ENCODE measurements at regions not wholly inside any gene's neighbourhood (a gene's known extent, or its start where the extent isn't known, plus 50 kb on each side); places are given as distances from the start of the nearest gene placed in this dataset.

DNA sequence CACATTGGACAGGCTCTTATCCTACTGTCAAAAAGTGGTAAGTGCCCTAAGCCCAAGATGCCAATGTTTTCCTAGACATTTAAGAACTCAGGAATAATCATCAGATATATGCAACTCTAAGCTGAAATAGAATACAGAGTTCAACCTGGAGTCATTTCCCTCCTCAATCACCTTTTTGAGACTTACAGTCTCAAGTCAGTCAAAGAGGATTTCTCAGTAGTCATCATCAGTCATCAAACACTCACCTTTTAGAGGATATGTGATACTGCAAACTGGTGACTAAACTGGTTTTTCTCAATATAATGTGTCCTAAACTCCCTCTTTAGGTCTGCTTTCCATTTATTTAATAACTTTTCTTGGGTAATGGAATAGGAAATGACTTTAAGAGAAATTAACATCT is 145.3 kb upstream of the ADAMTS5 start:
- DNase-seq (ENCODE audit: low read depth) = no peak

DNA sequence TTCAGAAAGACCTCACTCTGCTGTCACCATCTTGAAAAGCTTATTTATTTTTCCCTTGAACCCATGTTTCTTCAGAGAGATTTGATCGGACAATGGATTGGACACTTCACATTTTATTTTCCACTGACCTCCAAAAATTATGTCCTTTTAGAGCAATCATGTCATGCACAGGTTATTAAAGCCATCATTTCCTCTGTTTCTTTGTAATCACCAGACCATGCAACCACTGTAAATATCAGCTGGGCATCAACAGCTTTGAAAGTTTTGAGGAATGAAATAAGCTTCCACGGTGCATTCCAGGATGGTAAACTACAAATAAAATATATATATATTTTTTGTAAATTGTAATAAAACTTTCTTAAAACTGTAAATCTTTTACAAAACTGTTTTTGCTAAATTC is 144.1 kb upstream of the ADAMTS5 start:
- DNase-seq (ENCODE audit: low read depth) = no peak

GRCh38 chr21:27108701-27109100 is 141.8 kb upstream of the ADAMTS5 start:
- no peak for DNase-seq (ENCODE audit: low read depth)

DNA sequence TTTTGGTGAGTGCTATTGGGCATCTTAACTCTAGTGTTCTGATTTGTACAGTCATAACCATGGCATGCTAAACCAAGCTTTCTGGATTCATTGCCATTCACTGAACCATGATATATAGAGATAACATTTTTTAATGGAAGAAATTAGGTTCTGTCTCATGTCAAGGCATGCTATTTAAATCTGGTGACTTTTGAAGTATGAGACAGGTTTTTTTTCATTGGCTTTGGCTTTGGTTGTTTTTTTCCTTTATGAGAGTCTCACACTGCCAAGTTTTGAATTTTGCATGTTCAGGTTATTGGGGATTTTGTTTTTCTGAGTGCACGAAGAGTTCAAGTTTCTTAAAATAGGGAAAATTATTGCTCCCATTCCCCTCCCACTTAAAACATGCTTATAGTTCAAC is 141.3 kb upstream of the ADAMTS5 start:
- no peak for DNase-seq (ENCODE audit: low read depth)

GRCh38 chr21:27104846-27105431 is 138.1 kb upstream of the ADAMTS5 start:
- DNase-seq (ENCODE audit: low read depth) = no peak

GRCh38 chr21:27103768-27104167 is 136.9 kb upstream of the ADAMTS5 start:
- DNase-seq (ENCODE audit: low read depth) = no peak

DNA sequence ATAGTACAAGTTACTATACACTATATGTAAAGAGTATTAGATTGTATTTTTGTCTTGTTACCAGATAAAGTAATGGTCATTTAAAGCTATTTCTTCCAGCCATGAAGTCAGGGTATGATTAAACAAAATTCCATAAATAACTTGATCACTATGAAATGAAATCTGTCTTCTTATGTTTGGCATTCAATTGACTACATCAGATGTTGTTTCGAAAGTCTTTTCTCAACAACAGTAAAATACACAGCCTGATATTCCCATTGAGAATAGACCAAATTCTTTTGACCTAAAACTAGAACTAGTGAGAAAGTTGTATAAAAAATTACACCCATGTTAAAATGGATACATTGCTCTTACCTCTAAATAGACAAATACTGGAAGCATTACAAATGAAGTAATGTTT is 134.6 kb upstream of the ADAMTS5 start:
- no peak for DNase-seq (ENCODE audit: low read depth)

DNA sequence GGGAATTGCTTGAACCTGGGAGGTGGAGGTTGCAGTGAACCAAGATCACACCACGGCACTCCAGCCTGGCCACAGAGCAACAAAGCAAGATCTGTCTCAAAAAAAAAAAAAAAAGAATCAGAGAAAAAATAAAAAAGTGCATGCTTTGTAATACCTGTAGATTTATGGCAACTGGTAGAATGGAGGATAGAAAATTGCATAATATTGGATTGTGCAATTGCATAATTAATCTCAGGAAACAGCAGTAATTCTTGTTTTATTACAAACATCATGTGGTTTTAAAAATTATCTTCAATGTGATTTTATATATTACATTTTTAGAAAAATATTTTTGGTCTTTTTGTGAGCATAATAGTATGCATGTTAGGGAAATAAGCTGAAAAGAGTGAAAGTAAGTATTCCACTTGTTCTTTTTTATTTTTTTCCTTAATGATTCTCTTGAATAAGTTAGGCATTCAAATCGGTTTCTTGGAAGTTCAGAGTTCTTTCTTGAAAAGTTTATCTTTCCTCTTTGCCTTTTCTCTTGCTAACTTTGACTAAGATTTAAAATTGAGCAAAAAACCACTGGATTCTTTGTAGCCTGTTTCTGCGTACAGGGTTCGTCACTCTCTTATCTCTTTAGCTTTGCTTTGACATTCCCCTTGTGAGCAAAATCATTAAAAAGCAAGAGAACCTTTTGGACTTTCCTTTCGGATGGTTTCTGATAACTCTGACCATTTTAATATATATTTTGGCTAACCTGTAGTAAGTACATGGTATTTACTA is 127.5 kb upstream of the ADAMTS5 start:
- DNase-seq (ENCODE audit: low read depth) = no peak

GRCh38 chr21:27086630-27087029 is 119.7 kb upstream of the ADAMTS5 start:
- DNase-seq (ENCODE audit: low read depth) = no peak

DNA sequence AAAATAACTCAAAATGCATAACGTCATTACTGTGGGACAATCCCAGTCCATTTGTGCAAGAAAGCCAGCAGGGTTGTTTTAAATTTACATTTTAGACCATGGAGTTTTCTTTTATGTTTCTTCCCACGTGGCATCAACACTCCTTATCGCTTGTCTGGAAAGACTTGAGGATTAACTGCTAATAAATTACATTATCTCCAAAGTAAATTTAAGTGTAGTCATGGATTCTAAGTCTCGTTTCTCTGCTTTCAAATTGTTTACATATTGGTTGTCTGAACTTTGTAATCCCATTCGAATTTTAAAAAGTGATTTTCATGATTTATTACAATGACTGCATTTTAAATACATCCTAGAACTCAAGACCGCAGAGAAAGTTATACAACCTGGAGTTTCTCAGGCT is 119.3 kb upstream of the ADAMTS5 start:
- DNase-seq (ENCODE audit: low read depth) = no peak

DNA sequence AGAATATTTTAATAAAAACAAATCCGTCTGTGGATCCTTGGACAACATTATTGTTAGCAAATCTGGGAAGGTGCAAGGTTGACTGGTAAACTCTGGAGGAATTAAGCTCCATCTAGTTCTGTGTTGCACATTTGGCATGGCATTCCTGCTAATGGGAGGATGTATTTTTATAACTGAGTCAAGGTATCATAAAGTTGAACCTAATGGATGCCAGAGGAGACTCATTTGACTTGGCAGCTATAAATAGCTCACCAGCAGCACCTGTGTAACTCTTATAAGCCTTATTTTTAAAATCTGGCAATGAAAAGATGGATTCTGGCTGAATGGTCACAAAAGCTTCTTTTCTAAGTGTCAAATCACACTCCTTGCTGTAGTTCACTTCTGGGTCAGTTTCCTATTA is 118.5 kb upstream of the ADAMTS5 start:
- DNase-seq (ENCODE audit: low read depth) = no peak

- DNase-seq (ENCODE audit: low read depth) = no peak
Measured at GRCh38 chr21:27083144-27083543, 116.3 kb upstream of the ADAMTS5 start.

GRCh38 chr21:27082431-27083010 is 115.6 kb upstream of the ADAMTS5 start:
- no peak for DNase-seq (ENCODE audit: low read depth)

- DNase-seq (ENCODE audit: low read depth) = no peak
Measured at GRCh38 chr21:27079636-27080240, 112.8 kb upstream of the ADAMTS5 start.

- no peak for DNase-seq (ENCODE audit: low read depth)
Measured at GRCh38 chr21:27078915-27079314, 112.0 kb upstream of the ADAMTS5 start.

DNA sequence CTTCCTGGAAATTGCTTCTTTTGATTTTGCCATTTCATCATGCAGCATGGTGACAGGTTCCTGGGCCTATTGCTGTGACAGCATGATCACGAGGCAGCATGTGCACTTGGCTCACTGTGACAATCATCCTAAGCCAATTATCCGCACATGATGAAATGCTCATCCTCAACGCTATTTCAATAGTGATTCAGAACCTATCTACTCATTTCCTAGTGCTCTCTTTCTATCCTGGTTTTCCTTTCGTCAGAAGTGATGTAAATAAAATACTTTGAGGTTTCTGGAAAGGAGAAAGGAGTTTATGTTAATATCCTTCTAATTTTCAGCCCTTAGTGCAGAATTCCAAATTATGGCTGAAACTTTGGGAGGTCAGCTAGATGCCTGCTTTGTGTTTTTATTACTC is 110.6 kb upstream of the ADAMTS5 start:
- no peak for DNase-seq (ENCODE audit: low read depth)

DNA sequence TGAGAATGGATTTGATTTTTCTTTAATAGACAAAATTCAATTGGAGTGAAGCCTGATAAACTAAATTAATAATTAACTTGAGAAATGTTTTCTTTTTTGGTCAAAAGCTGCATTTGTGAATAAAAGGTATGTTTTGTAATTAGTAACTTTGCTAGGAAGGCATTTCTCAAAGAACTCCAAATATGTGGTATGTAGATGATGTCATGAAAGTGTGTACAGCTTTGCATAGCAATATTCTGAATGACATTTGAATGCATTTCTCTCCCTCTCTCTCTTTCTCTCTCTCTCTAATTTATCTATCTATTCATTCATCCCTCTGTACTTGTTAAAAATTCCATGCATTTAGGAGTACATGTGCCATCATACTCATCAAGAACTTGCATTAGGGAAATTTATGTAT is 109.1 kb upstream of the ADAMTS5 start:
- DNase-seq (ENCODE audit: low read depth) = no peak

- no peak for DNase-seq (ENCODE audit: low read depth)
Measured at GRCh38 chr21:27070861-27071670, 104.2 kb upstream of the ADAMTS5 start.

DNA sequence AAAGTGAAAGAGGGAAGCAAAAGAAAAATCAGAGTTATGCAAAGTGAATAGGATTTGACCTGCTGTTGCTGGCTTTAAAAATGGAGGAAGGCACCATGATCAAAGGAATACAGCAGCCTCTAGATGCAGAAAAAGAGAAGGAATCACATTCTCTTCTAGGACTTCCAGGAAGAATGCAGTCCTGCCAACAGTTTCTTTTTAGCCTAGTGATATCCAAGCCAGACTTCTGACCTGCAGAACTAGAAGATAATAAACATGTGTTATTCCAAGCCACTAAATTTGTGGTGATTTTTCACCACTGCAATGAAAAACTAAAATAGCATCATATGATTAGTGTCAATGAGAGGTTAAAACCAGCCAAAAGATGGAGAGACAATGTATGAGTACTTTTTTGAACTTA is 101.9 kb upstream of the ADAMTS5 start:
- DNase-seq (ENCODE audit: low read depth) = no peak

- DNase-seq (ENCODE audit: low read depth) = no peak
Measured at GRCh38 chr21:27067226-27067625, 100.3 kb upstream of the ADAMTS5 start.

DNA sequence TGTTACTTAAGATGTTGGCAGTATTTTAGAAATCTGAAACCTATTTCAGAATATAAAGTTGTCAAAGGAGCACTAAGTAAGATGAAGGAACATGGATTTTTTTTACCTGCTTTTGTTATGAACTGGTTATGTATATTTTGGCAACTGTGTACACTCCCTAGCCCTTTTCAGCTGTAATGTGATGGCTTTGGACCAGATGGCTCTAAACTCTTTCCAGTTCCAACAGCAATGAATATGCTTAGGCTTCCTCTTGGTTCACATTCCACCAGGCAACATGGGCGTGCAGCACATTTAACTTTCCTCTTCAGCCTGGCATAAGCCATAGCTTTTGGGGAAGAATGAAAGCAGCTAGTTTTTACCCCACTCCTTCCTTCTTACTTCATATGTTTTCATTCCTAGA is 95.6 kb upstream of the ADAMTS5 start:
- no peak for DNase-seq (ENCODE audit: low read depth)

DNA sequence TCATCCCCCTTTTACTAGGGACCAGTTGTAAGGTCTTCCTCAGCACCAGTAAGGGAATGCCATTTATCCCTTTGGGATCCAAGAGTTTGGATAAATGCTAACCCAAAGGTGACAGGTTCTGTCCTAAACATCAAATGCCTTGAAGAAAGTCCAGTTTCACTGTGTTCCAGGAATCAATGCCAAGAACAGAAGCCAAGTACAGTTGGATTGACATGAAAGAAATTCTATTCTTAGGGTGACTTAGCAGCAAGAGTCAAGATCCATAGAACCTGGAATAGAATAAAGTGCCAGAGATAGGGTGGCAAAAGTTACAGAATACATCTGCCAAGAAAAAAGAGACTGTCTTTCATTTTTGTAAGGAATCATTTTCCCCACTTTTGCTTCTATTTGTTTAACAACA is 94.9 kb upstream of the ADAMTS5 start:
- no peak for DNase-seq (ENCODE audit: low read depth)

Data from activated T-helper 1 cell treated with Interleukin-2 at 50 U/mL for 16 hours (primary cell).